RWPE2 (cell line): ENCODE measurements at regions not wholly inside any gene's neighbourhood (a gene's known extent, or its start where the extent isn't known, plus 50 kb on each side); places are given as distances from the start of the nearest gene placed in this dataset.
A peak's percentile ranks its signal among the peaks of the same experiment; 100 is the strongest.

Source experiments
- ATAC-seq: fragments of 200-7000 bp; cut with Tn5 transposase; 3 replicates; pipeline ENCODE4 v1.9.1; 2021; ENCODE audit warnings: low read depth
- DNase-seq: peaks from one replicate; pipeline ENCODE4 v3.0.0-alpha.2; 2020; ENCODE audit warnings: low spot score
- H3K27ac ChIP-seq: fragments of 450-650 bp; 2 replicates; pipeline ENCODE4 v1.5.1; 2017; ENCODE audit warnings: mild to moderate bottlenecking; ENCODE audit not compliant: poor library complexity, severe bottlenecking
- H3K27me3 ChIP-seq: fragments of 250-450 bp; sonication (Bioruptor Pico); 2 replicates; pipeline ENCODE4 v1.5.1; 2021; ENCODE audit warnings: mild to moderate bottlenecking, moderate library complexity; ENCODE audit not compliant: insufficient read depth, poor library complexity, severe bottlenecking
- H3K36me3 ChIP-seq: fragments of 250-450 bp; sonication (Bioruptor Pico); 2 replicates; pipeline ENCODE4 v1.5.1; 2020; ENCODE audit warnings: low read depth, mild to moderate bottlenecking, moderate library complexity
- H3K4me1 ChIP-seq: fragments of 250-450 bp; sonication (Bioruptor Pico); 2 replicates; pipeline ENCODE4 v1.5.1; 2021; ENCODE audit warnings: mild to moderate bottlenecking, moderate library complexity; ENCODE audit not compliant: insufficient read depth, poor library complexity, severe bottlenecking
- H3K4me3 ChIP-seq: fragments of 250-450 bp; sonication (Bioruptor Pico); 2 replicates; pipeline ENCODE4 v1.5.1; 2021; ENCODE audit warnings: mild to moderate bottlenecking, moderate library complexity; ENCODE audit not compliant: severe bottlenecking
- H3K9me3 ChIP-seq: fragments of 250-450 bp; sonication (Bioruptor Pico); 2 replicates; pipeline ENCODE4 v1.5.1; 2021; ENCODE audit warnings: mild to moderate bottlenecking, moderate library complexity; ENCODE audit not compliant: severe bottlenecking
- TF ChIP-seq, protein P1 (sequence below): fragments of 450-650 bp; IDR thresholded peaks from one replicate; pipeline ENCODE4 v1.5.1; 2017; ENCODE audit warnings: mild to moderate bottlenecking, moderate library complexity; ENCODE audit not compliant: poor library complexity, severe bottlenecking

- Histone ChIP-seq H3K27ac (no peak overlapping the region), H3K4me1 (peaks cover 14% of the 10 kb centered on the region), H3K27me3 (no peaks in the 10 kb centered on the region), H3K4me3 (no peak overlapping the region), H3K36me3 (no peaks in the 10 kb centered on the region), H3K9me3 (no peaks in the 10 kb centered on the region)
- DNase-seq (no peak), ATAC-seq (no peak)
- TF ChIP-seq, protein P1, sequence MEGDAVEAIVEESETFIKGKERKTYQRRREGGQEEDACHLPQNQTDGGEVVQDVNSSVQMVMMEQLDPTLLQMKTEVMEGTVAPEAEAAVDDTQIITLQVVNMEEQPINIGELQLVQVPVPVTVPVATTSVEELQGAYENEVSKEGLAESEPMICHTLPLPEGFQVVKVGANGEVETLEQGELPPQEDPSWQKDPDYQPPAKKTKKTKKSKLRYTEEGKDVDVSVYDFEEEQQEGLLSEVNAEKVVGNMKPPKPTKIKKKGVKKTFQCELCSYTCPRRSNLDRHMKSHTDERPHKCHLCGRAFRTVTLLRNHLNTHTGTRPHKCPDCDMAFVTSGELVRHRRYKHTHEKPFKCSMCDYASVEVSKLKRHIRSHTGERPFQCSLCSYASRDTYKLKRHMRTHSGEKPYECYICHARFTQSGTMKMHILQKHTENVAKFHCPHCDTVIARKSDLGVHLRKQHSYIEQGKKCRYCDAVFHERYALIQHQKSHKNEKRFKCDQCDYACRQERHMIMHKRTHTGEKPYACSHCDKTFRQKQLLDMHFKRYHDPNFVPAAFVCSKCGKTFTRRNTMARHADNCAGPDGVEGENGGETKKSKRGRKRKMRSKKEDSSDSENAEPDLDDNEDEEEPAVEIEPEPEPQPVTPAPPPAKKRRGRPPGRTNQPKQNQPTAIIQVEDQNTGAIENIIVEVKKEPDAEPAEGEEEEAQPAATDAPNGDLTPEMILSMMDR, result no peak
Measured at GRCh38 chr21:28833182-28833581, 159.5 kb downstream of the LTN1 start.

- peak overlapping the region; percentile 27 for H3K27ac ChIP-seq
- no peak; the same call in 2 of the 3 replicates for ATAC-seq
- H3K4me3 ChIP-seq, result no peak overlapping the region
- TF ChIP-seq, protein P1, result no peak
- H3K27me3 ChIP-seq, result no peaks in the 10 kb centered on the region
- no peak for DNase-seq
- peaks cover 14% of the 10 kb centered on the region for H3K4me1 ChIP-seq
- no peaks in the 10 kb centered on the region for H3K9me3 ChIP-seq
- H3K36me3 ChIP-seq, result no peaks in the 10 kb centered on the region
Measured at GRCh38 chr21:28832715-28833061, 160.0 kb downstream of the LTN1 start.

DNA sequence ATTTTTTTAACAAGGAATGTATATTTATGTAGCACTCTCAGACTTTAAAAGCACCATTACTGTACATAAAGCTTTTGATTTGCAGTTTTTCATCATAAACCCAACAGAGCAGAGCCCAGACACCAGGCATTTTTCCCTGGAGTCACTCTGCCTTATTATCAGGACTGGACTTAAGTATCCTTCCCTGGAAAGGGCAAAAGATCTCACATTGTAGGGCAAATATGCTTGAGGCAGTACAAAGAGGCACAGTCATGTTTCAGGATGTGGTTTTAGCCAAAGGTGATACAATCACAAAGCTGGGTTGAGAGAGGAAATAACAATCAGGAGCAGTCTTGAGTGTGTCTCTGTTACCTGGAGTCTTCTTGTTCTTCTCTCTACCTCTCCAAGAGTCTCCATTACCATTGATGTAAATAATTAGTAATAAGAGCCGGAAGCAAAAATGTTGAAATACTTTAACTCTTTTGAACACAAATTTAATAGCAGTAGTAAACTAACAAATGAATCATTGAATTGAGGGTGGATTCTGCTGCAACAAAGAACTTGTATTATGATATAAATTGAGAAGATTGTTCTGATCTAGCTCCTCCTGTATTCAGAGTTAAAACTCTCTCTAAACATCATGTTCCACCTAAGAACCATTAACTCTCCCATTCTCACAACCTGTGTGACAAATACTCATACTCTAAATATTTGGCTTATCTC lies 160.5 kb downstream of the LTN1 start:
- Histone ChIP-seq H3K4me3 (no peak overlapping the region), H3K27ac (peak overlapping the region; percentile 27), H3K27me3 (no peaks in the 10 kb centered on the region), H3K9me3 (no peaks in the 10 kb centered on the region), H3K4me1 (peaks cover 14% of the 10 kb centered on the region), H3K36me3 (no peaks in the 10 kb centered on the region)
- DNase-seq (no peak), ATAC-seq (peak; percentile 96)
- TF ChIP-seq, protein P1, result no peak

- TF ChIP-seq, protein P1, result no peak
- no peaks in the 10 kb centered on the region for H3K9me3 ChIP-seq
- no peak for DNase-seq
Measured at GRCh38 chr21:28828981-28829380, 163.7 kb downstream of the LTN1 start.

GRCh38 chr21:28828021-28828420 lies 164.7 kb downstream of the LTN1 start:
- no peaks in the 10 kb centered on the region for H3K36me3 ChIP-seq
- no peak for DNase-seq
- no peak overlapping the region for H3K4me3 ChIP-seq
- TF ChIP-seq, protein P1, result no peak
- H3K27ac ChIP-seq, result no peak overlapping the region
- H3K27me3 ChIP-seq, result no peaks in the 10 kb centered on the region
- no peaks in the 10 kb centered on the region for H3K9me3 ChIP-seq
- no peak for ATAC-seq
- peaks cover 14% of the 10 kb centered on the region for H3K4me1 ChIP-seq

More at GRCh38 chr21:28828981-28829380, 163.7 kb downstream of the LTN1 start:
- no peak for ATAC-seq
- Histone ChIP-seq H3K27me3 (no peaks in the 10 kb centered on the region), H3K4me3 (no peak overlapping the region), H3K4me1 (peaks cover 14% of the 10 kb centered on the region), H3K36me3 (no peaks in the 10 kb centered on the region), H3K27ac (no peak overlapping the region)
